ENCODE measurements at regions not wholly inside any gene's neighbourhood (a gene's known extent, or its start where the extent isn't known, plus 50 kb on each side); places are given as distances from the start of the nearest gene placed in this dataset.
"Not testable (repeated sequence)": the region's sequence is repeated elsewhere in the genome, so short reads cannot be mapped to it uniquely, and the experiment has no call there.

GRCh38 chr14:22296722-22297121 is 292.3 kb downstream of the DAD1 start:
- no peak for DNase-seq (ENCODE audit: low read depth)

GRCh38 chr14:22296088-22296487 is 292.9 kb downstream of the DAD1 start:
- DNase-seq (ENCODE audit: low read depth), result no peak

GRCh38 chr14:22291406-22291805 is 297.6 kb downstream of the DAD1 start:
- no peak for DNase-seq (ENCODE audit: low read depth)

- no peak for DNase-seq (ENCODE audit: low read depth)
Observed at GRCh38 chr14:22289570-22289969, 299.5 kb downstream of the DAD1 start.

GRCh38 chr14:22285991-22286390 is 303.0 kb downstream of the DAD1 start:
- DNase-seq (ENCODE audit: low read depth), result no peak

- DNase-seq (ENCODE audit: low read depth), result no peak
Observed at GRCh38 chr14:22282949-22283348, 306.1 kb downstream of the DAD1 start.

- no peak for DNase-seq (ENCODE audit: low read depth)
Observed at GRCh38 chr14:22282417-22282816, 306.6 kb downstream of the DAD1 start.

- DNase-seq (ENCODE audit: low read depth), result not testable (repeated sequence)
Observed at GRCh38 chr14:22281447-22281874, 307.6 kb downstream of the DAD1 start.

GRCh38 chr14:22280497-22281316 is 308.3 kb downstream of the DAD1 start:
- no peak for DNase-seq (ENCODE audit: low read depth)

- peak; percentile 16 for DNase-seq (ENCODE audit: low read depth)
Observed at GRCh38 chr14:22276913-22277816, 311.9 kb downstream of the DAD1 start.

- DNase-seq (ENCODE audit: low read depth), result no peak
Observed at GRCh38 chr14:22271838-22272799, 316.9 kb downstream of the DAD1 start.

GRCh38 chr14:22268875-22269274 is 320.1 kb downstream of the DAD1 start:
- DNase-seq (ENCODE audit: low read depth), result no peak

GRCh38 chr14:22266683-22267082 is 322.3 kb downstream of the DAD1 start:
- DNase-seq (ENCODE audit: low read depth), result no peak

GRCh38 chr14:22266142-22266442 is 322.9 kb downstream of the DAD1 start:
- DNase-seq (ENCODE audit: low read depth), result no peak

- no peak for DNase-seq (ENCODE audit: low read depth)
Observed at GRCh38 chr14:22265319-22266141, 323.5 kb downstream of the DAD1 start.

- no peak for DNase-seq (ENCODE audit: low read depth)
Observed at GRCh38 chr14:22264759-22265158, 324.3 kb downstream of the DAD1 start.

- DNase-seq (ENCODE audit: low read depth), result no peak
Observed at GRCh38 chr14:22263961-22264360, 325.1 kb downstream of the DAD1 start.

GRCh38 chr14:22262881-22263280 is 326.1 kb downstream of the DAD1 start:
- DNase-seq (ENCODE audit: low read depth), result no peak

GRCh38 chr14:22255017-22255950 is 333.7 kb downstream of the DAD1 start:
- no peak for DNase-seq (ENCODE audit: low read depth)

GRCh38 chr14:22252686-22253085 is 336.3 kb downstream of the DAD1 start:
- no peak for DNase-seq (ENCODE audit: low read depth)
